Endothelial cell of umbilical vein (primary cell): ENCODE measurements at regions not wholly inside any gene's neighbourhood (a gene's known extent, or its start where the extent isn't known, plus 50 kb on each side); places are given as distances from the start of the nearest gene placed in this dataset.

ENCODE experiments used
- BruUV-seq: library from RNA; stranded (reverse); fragments of 400-500 nt; replicated peaks from 2 replicates; lab custom pipeline; 2021; lab: Mats Ljungman, UMichigan
- CTCF ChIA-PET: fragments of 300-600, 350-600 bp; sonication (Branson Sonifier 250); formaldehyde crosslinking; loops from one replicate; lab custom pipeline; 2021; ENCODE audit warnings: antibody characterized with exemption, inconsistent platforms; lab: Charles Lee
- POLR2A ChIA-PET: fragments of 300-600, 350-600 bp; sonication (Branson Sonifier 250); formaldehyde crosslinking; loops from one replicate; lab custom pipeline; 2021; ENCODE audit warnings: antibody characterized with exemption, inconsistent platforms; lab: Charles Lee
- DNase-seq: peaks from one replicate; pipeline ENCODE4 v3.0.0-alpha.2; 2011; ENCODE audit warnings: low read depth, low spot score
- FAIRE-seq: peaks from 2 replicates; lab custom pipeline; 2011; peaks lifted over from hg19 to GRCh38; lab: Jason Lieb, UNC
- H2AFZ ChIP-seq: 2 replicates; pipeline ENCODE4 v1.6.0; 2012; ENCODE audit warnings: low read depth, low read length, control low read depth, inconsistent platforms
- H3K27ac ChIP-seq: 2 replicates; pipeline ENCODE4 v1.5.1; 2011; ENCODE audit warnings: low read depth, mild to moderate bottlenecking, control low read depth, low read length, moderate library complexity; ENCODE audit not compliant: insufficient read depth
- H3K27me3 ChIP-seq, 2 experiments: 2 replicates each; pipeline versions ENCODE4 v1.6.0 to v1.6.1; 2011; ENCODE audit warnings: low read length in 2 of 2, mixed read lengths in 1 of 2; ENCODE audit not compliant: control insufficient read depth in 2 of 2, insufficient read depth in 2 of 2
- H3K36me3 ChIP-seq, 2 experiments: 2 replicates in 1 of 2; 3 replicates in 1 of 2; pipeline ENCODE4 v1.5.1; 2011; ENCODE audit warnings: low read length in 2 of 2, mild to moderate bottlenecking in 1 of 2, moderate library complexity in 1 of 2; ENCODE audit not compliant: control insufficient read depth in 2 of 2, insufficient read depth in 2 of 2; ENCODE audit errors: extremely low read depth in 1 of 2
- H3K4me1 ChIP-seq: 3 replicates; pipeline ENCODE4 v1.5.1; 2011; ENCODE audit warnings: mild to moderate bottlenecking, low read length; ENCODE audit not compliant: control insufficient read depth, insufficient read depth; ENCODE audit errors: extremely low read depth
- H3K4me2 ChIP-seq: 2 replicates; pipeline ENCODE4 v1.6.1; 2011; ENCODE audit warnings: low read length, control low read depth, mixed read lengths; ENCODE audit not compliant: insufficient read depth
- H3K4me3 ChIP-seq, 3 experiments: fragments of 200-600 bp in 1 of 3; sonication (generic), shearing (Covaris generic) in 1 of 3; replicated peaks in 1 of 3; 2 replicates each; pipeline ENCODE4 v1.5.1; 2011 to 2016; ENCODE audit warnings: control low read depth in 3 of 3, low read length in 3 of 3, mild to moderate bottlenecking in 2 of 3, inconsistent platforms in 1 of 3, low read depth in 1 of 3, moderate library complexity in 1 of 3; ENCODE audit not compliant: insufficient read depth in 1 of 3
- H3K79me2 ChIP-seq: 2 replicates; pipeline ENCODE4 v1.6.0; 2012; ENCODE audit warnings: low read length, inconsistent platforms; ENCODE audit not compliant: control insufficient read depth, insufficient read depth
- H3K9ac ChIP-seq: replicated peaks from 2 replicates; pipeline ENCODE3; 2011; ENCODE audit warnings: low read length, control low read depth; ENCODE audit not compliant: insufficient read depth; ENCODE audit errors: extremely low read depth
- H3K9me1 ChIP-seq: replicated peaks from 3 replicates; pipeline ENCODE4 v1.6.0; 2011; ENCODE audit warnings: mild to moderate bottlenecking, low read length; ENCODE audit not compliant: control insufficient read depth, insufficient read depth; ENCODE audit errors: extremely low read depth
- H3K9me3 ChIP-seq: replicated peaks from 2 replicates; pipeline ENCODE4 v1.5.1; 2012; ENCODE audit warnings: low read length, inconsistent platforms; ENCODE audit not compliant: control insufficient read depth, insufficient read depth
- H4K20me1 ChIP-seq: replicated peaks from 2 replicates; pipeline ENCODE3; 2011; ENCODE audit warnings: mild to moderate bottlenecking, low read length; ENCODE audit not compliant: control insufficient read depth, insufficient read depth; ENCODE audit errors: extremely low read depth
- EZH2 ChIP-seq: IDR thresholded peaks from 2 replicates; pipeline ENCODE4 v1.6.1; 2012; ENCODE audit warnings: borderline replicate concordance, low read depth, mild to moderate bottlenecking, moderate library complexity, low read length, inconsistent platforms; ENCODE audit not compliant: severe bottlenecking
- FOS ChIP-seq: IDR thresholded peaks from 2 replicates; pipeline ENCODE4 v1.6.1; 2011; ENCODE audit warnings: mild to moderate bottlenecking, low read length, moderate library complexity, borderline replicate concordance; ENCODE audit not compliant: insufficient read depth
- GATA2 ChIP-seq: IDR thresholded peaks from 2 replicates; pipeline ENCODE4 v1.7.0; 2011; ENCODE audit warnings: low read depth, mild to moderate bottlenecking, moderate library complexity, mixed read lengths, low read length; ENCODE audit not compliant: insufficient read length, insufficient read depth
- JUN ChIP-seq: IDR thresholded peaks from 2 replicates; pipeline ENCODE4 v1.6.1; 2011; ENCODE audit warnings: borderline replicate concordance, low read depth; ENCODE audit not compliant: insufficient read length, insufficient read depth
- MYC ChIP-seq: IDR thresholded peaks from one replicate; pipeline ENCODE4 v1.6.1; 2011; ENCODE audit warnings: mild to moderate bottlenecking, low read depth, low read length
- POLR2A ChIP-seq: IDR thresholded peaks from 2 replicates; pipeline ENCODE4 v1.6.1; 2012; ENCODE audit warnings: low read depth, mild to moderate bottlenecking, control low read depth, low read length
- POLR2AphosphoS5 ChIP-seq: IDR thresholded peaks from 2 replicates; pipeline ENCODE4 v1.6.1; 2012; ENCODE audit warnings: low read depth, mild to moderate bottlenecking, control low read depth, low read length, moderate library complexity; ENCODE audit not compliant: insufficient read depth
- dilution Hi-C: fragments of 300-500 bp; cut with MboI; formaldehyde crosslinking; loops from one replicate; pipeline ENCODE4 v1.15.0; 2019; ENCODE audit warnings: low sequenced_read_pairs; ENCODE audit not compliant: extremely low pct_ligation_motif_present
- intact Hi-C: fragments of 100-400 bp; cut with micrococcal nuclease; formaldehyde crosslinking; loops from one replicate; pipeline ENCODE4 v1.10.0; 2022
- TF ChIP-seq, protein P1 (sequence below), 2 donors: IDR thresholded peaks; 1 replicate in 1 of 2; 2 replicates in 1 of 2; pipeline ENCODE4 v1.5.1; 2011; ENCODE audit warnings: low read length in 2 of 2, mild to moderate bottlenecking in 2 of 2, moderate library complexity in 2 of 2, control low read depth in 1 of 2, inconsistent platforms in 1 of 2, low read depth in 1 of 2; ENCODE audit not compliant: insufficient read depth in 1 of 2; ENCODE audit errors: extremely low read depth in 1 of 2
- TF ChIP-seq, protein P2 (sequence below): IDR thresholded peaks from 2 replicates; pipeline ENCODE4 v1.6.1; 2011; ENCODE audit not compliant: insufficient read depth, insufficient read length

DNA sequence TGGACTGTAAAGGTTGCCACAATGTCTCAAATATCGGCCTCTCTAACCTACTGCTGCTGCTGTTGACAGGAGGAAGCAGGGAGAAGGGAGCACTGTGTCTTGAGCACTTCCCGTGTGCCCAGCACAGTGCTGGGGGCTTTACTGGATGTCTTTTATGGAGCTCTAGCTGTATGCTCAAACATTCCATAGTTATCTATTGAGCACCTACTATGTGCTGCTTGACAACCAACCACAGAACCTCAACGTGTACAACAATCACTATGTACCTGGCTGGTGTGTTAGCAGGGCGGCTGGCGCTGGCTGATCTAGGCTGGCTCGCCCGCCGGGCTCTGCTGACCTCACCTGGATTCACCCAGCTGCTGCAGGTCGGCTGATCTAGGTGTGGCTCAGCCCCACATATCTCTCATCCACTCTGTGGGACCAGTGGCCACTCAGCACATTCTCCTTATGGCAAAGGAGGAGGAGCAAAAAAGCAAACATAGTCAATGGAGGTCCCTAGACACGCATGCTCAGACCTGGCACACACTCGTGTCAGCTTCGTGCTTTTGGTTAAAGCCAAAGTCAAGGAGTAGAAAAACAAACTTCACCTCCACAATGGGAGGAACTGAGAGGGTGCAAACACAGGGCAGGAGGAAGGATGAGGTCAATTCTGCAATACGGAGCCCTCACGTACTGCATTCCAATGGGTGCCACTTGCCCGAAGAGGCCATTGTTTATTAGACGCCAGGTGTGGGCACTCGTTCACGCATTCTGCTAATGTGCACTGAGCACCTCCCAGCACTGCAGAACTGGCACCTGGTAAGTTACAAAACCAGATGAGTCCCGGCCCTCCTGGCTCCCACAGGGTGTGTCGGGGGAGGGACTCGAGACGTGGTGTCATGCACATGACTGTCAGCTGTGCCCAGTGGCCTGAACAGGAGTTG, 147.2 kb downstream of the SCARB1 start:
- no peaks in the 10 kb centered on the region for H4K20me1 ChIP-seq
- POLR2A ChIA-PET: interaction anchor here (0.5 kb wide), 1 partner anchor 29 kb away, joined by 3 read pairs; no protein-coding TSS in a partner anchor
- H2AFZ ChIP-seq: no peak overlapping the region
- dilution Hi-C loops (no loop called here), intact Hi-C loops (no loop called here)
- H3K4me1 ChIP-seq: peaks cover 41% of the 10 kb centered on the region
- no peak for FAIRE-seq
- H3K4me3 ChIP-seq: no peak overlapping the region
- H3K27me3 ChIP-seq: no peaks in the 10 kb centered on the region
- H3K27ac ChIP-seq: no peak overlapping the region
- no peaks in the 10 kb centered on the region for H3K9me3 ChIP-seq
- TF ChIP-seq, protein P1, sequence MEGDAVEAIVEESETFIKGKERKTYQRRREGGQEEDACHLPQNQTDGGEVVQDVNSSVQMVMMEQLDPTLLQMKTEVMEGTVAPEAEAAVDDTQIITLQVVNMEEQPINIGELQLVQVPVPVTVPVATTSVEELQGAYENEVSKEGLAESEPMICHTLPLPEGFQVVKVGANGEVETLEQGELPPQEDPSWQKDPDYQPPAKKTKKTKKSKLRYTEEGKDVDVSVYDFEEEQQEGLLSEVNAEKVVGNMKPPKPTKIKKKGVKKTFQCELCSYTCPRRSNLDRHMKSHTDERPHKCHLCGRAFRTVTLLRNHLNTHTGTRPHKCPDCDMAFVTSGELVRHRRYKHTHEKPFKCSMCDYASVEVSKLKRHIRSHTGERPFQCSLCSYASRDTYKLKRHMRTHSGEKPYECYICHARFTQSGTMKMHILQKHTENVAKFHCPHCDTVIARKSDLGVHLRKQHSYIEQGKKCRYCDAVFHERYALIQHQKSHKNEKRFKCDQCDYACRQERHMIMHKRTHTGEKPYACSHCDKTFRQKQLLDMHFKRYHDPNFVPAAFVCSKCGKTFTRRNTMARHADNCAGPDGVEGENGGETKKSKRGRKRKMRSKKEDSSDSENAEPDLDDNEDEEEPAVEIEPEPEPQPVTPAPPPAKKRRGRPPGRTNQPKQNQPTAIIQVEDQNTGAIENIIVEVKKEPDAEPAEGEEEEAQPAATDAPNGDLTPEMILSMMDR (IDR thresholded peaks at IDR 0.05; ENCODE audit: extremely low read depth in 1 of 2, insufficient read depth in 1 of 2, low read depth in 1 of 2, low read length in 2 of 2): no peak
- TF ChIP-seq FOS (no peak), MYC (no peak), GATA2 (no peak), POLR2A (no peak), EZH2 (no peak), POLR2AphosphoS5 (no peak), JUN (no peak)
- TF ChIP-seq, protein P2, sequence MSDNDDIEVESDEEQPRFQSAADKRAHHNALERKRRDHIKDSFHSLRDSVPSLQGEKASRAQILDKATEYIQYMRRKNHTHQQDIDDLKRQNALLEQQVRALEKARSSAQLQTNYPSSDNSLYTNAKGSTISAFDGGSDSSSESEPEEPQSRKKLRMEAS: no peak
- no peaks in the 10 kb centered on the region for H3K36me3 ChIP-seq
- no peak for DNase-seq
- H3K9ac ChIP-seq: no peak overlapping the region
- BruUV-seq: no TSS peak
- no peaks in the 10 kb centered on the region for H3K79me2 ChIP-seq
- no peaks in the 10 kb centered on the region for H3K9me1 ChIP-seq
- CTCF ChIA-PET: no interaction called here
- H3K4me2 ChIP-seq: no peak overlapping the region
